NCI-H446 (cell line): ENCODE measurements at regions not wholly inside any gene's neighbourhood (a gene's known extent, or its start where the extent isn't known, plus 50 kb on each side); places are given as distances from the start of the nearest gene placed in this dataset.

ENCODE experiments used
- DNase-seq, 2 experiments: peaks; one replicate each; lab custom pipeline; 2025; lab: John Stamatoyannopoulos, UW

GRCh38 chr1:71190843-71191242 is 110.0 kb upstream of the ZRANB2 start:
- DNase-seq = peak; percentile 20 to 24

- DNase-seq = no peak
These were observed 103.6 kb upstream of the ZRANB2 start for GRCh38 chr1:71184410-71184809.

- no peak for DNase-seq
These were observed 99.2 kb upstream of the ZRANB2 start for GRCh38 chr1:71179997-71180396.

GRCh38 chr1:71170925-71171324 is 90.1 kb upstream of the ZRANB2 start:
- DNase-seq = no peak

- DNase-seq = no peak
These were observed 86.7 kb upstream of the ZRANB2 start for GRCh38 chr1:71167505-71167904.

- DNase-seq = peak; percentile 17 to 45
These were observed 85.6 kb upstream of the ZRANB2 start for GRCh38 chr1:71166178-71167173.

GRCh38 chr1:71157715-71158114 is 76.9 kb upstream of the ZRANB2 start:
- no peak for DNase-seq

- DNase-seq = no peak
These were observed 76.3 kb upstream of the ZRANB2 start for GRCh38 chr1:71157151-71157550.

- DNase-seq = no peak
These were observed 75.8 kb upstream of the ZRANB2 start for GRCh38 chr1:71156590-71156989.

- no peak for DNase-seq
These were observed 73.6 kb upstream of the ZRANB2 start for GRCh38 chr1:71154429-71154828.

GRCh38 chr1:71153826-71154225 is 73.0 kb upstream of the ZRANB2 start:
- no peak for DNase-seq

GRCh38 chr1:71147637-71148360 is 67.0 kb upstream of the ZRANB2 start:
- DNase-seq = no peak

- DNase-seq = peak in 1 of 2 experiments; percentile 27
These were observed 54.7 kb upstream of the ZRANB2 start for GRCh38 chr1:71135571-71135970.
